ENCODE measurements at regions not wholly inside any gene's neighbourhood (a gene's known extent, or its start where the extent isn't known, plus 50 kb on each side); places are given as distances from the start of the nearest gene placed in this dataset.

DNA sequence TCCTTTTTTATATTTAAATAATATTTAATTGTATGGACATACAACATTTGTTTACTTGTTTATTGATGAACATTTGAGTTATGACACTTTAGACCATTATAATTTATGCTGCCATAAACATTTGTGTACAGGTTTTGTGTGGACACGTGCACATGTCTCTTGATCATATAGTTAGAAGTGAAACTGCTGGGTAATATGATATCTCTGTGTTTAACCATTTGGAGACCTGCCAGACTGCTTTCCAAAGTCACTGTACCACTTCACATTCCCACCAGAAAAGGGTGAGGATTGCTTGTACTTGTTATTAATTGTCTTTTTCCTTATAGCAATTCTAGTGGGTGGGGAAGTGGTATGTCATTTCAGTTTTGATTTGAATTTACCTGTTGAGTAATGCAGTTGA lies 145.6 kb upstream of the KLHL1 start:
- Histone ChIP-seq H3K4me2 (ENCODE audit: low read depth, low read length, poor library complexity, severe bottlenecking) (no peak overlapping the region), H3K79me2 (ENCODE audit: insufficient read depth, low read length) (no peaks in the 10 kb centered on the region), H3K9me2 (replicated peaks; ENCODE audit: low read depth, low read length) (no peaks in the 10 kb centered on the region), H3K36me3 (ENCODE audit: insufficient read depth, low read length) (no peaks in the 10 kb centered on the region), H3K4me1 (ENCODE audit: insufficient read depth, low read length, poor library complexity, severe bottlenecking) (no peaks in the 10 kb centered on the region), H3K27me3 (ENCODE audit: insufficient read depth, low read length, poor library complexity, severe bottlenecking) (no peaks in the 10 kb centered on the region), H3F3A (ENCODE audit: low read depth) (no peaks in the 10 kb centered on the region), H3K4me3 (ENCODE audit: low read length, poor library complexity, severe bottlenecking) (no peak overlapping the region), H2AFZ (ENCODE audit: low read length) (no peak overlapping the region), H3K9me3 (ENCODE audit: insufficient read depth, low read depth, low read length) (no peaks in the 10 kb centered on the region), H3K9ac (ENCODE audit: low read depth, low read length, poor library complexity, severe bottlenecking) (no peak overlapping the region), H4K20me1 (ENCODE audit: insufficient read depth, low read length, poor library complexity, severe bottlenecking) (no peaks in the 10 kb centered on the region)
- TF ChIP-seq EZH2phosphoT487 (IDR thresholded peaks at IDR 0.05; ENCODE audit: borderline replicate concordance) = no peak
- TF ChIP-seq, protein P1, sequence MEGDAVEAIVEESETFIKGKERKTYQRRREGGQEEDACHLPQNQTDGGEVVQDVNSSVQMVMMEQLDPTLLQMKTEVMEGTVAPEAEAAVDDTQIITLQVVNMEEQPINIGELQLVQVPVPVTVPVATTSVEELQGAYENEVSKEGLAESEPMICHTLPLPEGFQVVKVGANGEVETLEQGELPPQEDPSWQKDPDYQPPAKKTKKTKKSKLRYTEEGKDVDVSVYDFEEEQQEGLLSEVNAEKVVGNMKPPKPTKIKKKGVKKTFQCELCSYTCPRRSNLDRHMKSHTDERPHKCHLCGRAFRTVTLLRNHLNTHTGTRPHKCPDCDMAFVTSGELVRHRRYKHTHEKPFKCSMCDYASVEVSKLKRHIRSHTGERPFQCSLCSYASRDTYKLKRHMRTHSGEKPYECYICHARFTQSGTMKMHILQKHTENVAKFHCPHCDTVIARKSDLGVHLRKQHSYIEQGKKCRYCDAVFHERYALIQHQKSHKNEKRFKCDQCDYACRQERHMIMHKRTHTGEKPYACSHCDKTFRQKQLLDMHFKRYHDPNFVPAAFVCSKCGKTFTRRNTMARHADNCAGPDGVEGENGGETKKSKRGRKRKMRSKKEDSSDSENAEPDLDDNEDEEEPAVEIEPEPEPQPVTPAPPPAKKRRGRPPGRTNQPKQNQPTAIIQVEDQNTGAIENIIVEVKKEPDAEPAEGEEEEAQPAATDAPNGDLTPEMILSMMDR (conservative IDR thresholded peaks at IDR 0.05; ENCODE audit: low read length) = no peak

DNA sequence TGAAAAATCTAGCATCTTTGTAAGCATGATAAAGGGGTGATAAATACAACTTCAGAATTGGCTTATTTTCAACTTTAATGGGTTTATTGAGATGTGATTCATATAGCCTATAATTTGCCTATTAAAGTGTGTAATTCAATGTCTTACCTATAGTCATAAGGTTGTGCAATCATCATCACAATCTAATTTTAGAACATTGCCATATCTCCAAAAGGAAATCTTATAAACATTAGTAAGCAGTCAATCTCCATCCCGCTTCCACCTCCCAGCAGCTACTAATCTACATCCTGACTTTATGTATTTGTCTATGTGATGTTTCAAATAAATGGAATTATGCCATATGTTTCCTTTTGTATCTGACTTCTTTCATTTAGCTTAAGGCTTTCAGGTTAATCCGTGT lies 145.2 kb upstream of the KLHL1 start:
- H3K27me3 ChIP-seq (ENCODE audit: insufficient read depth, low read length, poor library complexity, severe bottlenecking) = no peaks in the 10 kb centered on the region
- H3F3A ChIP-seq (ENCODE audit: low read depth) = no peaks in the 10 kb centered on the region
- H3K36me3 ChIP-seq (ENCODE audit: insufficient read depth, low read length) = no peaks in the 10 kb centered on the region
- no peak overlapping the region for H3K9ac ChIP-seq (ENCODE audit: low read depth, low read length, poor library complexity, severe bottlenecking)
- H4K20me1 ChIP-seq (ENCODE audit: insufficient read depth, low read length, poor library complexity, severe bottlenecking) = no peaks in the 10 kb centered on the region
- H3K4me1 ChIP-seq (ENCODE audit: insufficient read depth, low read length, poor library complexity, severe bottlenecking) = no peaks in the 10 kb centered on the region
- H3K9me3 ChIP-seq (ENCODE audit: insufficient read depth, low read depth, low read length) = no peaks in the 10 kb centered on the region
- no peaks in the 10 kb centered on the region for H3K9me2 ChIP-seq (replicated peaks; ENCODE audit: low read depth, low read length)
- H3K4me3 ChIP-seq (ENCODE audit: low read length, poor library complexity, severe bottlenecking) = no peak overlapping the region
- H3K4me2 ChIP-seq (ENCODE audit: low read depth, low read length, poor library complexity, severe bottlenecking) = no peak overlapping the region
- H3K79me2 ChIP-seq (ENCODE audit: insufficient read depth, low read length) = no peaks in the 10 kb centered on the region
- no peak overlapping the region for H2AFZ ChIP-seq (ENCODE audit: low read length)
- TF ChIP-seq EZH2phosphoT487 (IDR thresholded peaks at IDR 0.05; ENCODE audit: borderline replicate concordance) = no peak
- TF ChIP-seq, protein P1 (conservative IDR thresholded peaks at IDR 0.05; ENCODE audit: low read length) = no peak

DNA sequence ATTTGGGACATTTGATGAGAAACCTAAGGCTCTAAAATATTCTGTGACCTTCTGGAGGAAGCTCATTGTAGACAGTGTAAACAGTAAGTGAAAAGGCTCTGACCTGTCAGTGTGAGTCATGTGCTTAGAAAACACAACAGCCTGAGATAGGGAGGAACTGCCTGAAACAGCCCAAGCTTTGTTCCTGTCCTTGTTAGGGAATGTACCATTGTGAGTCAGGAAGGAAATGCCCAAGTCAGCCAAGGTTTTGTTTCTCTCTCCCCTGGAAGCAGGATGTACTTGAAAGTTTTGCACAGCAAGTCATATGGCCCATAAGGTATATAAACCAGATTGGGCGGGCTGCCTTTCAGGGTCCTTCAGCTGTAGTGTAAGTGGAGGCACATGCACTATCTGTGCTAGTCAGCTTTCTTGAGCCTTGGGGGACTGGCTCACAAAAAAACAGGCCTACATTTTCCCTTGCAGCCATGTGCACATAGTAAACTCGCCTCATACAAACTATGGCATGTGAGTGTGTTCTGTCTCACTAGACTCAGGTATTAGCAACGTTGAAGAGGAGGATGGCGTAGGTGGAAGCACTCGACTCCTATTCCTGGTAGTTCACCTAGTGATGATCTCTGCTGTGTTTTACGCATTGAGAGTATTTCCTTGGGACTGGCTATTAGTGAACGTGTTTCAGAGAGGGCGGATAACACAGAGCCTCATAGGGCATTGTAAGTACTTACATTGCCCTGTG lies 141.2 kb upstream of the KLHL1 start:
- Histone ChIP-seq H3K79me2 (ENCODE audit: insufficient read depth, low read length) (no peaks in the 10 kb centered on the region), H3K9me3 (ENCODE audit: insufficient read depth, low read depth, low read length) (no peaks in the 10 kb centered on the region), H4K20me1 (ENCODE audit: insufficient read depth, low read length, poor library complexity, severe bottlenecking) (no peaks in the 10 kb centered on the region)

More for the DNA sequence above, 141.2 kb upstream of the KLHL1 start:
- Histone ChIP-seq H3K4me3 (ENCODE audit: low read length, poor library complexity, severe bottlenecking) (no peak overlapping the region), H3F3A (ENCODE audit: low read depth) (no peaks in the 10 kb centered on the region), H3K9me2 (replicated peaks; ENCODE audit: low read depth, low read length) (no peaks in the 10 kb centered on the region), H3K4me1 (ENCODE audit: insufficient read depth, low read length, poor library complexity, severe bottlenecking) (no peaks in the 10 kb centered on the region), H3K4me2 (ENCODE audit: low read depth, low read length, poor library complexity, severe bottlenecking) (no peak overlapping the region), H3K9ac (ENCODE audit: low read depth, low read length, poor library complexity, severe bottlenecking) (no peak overlapping the region), H2AFZ (ENCODE audit: low read length) (no peak overlapping the region), H3K36me3 (ENCODE audit: insufficient read depth, low read length) (no peaks in the 10 kb centered on the region), H3K27me3 (ENCODE audit: insufficient read depth, low read length, poor library complexity, severe bottlenecking) (no peaks in the 10 kb centered on the region)
- TF ChIP-seq EZH2phosphoT487 (IDR thresholded peaks at IDR 0.05; ENCODE audit: borderline replicate concordance) = no peak
- TF ChIP-seq, protein P1 (conservative IDR thresholded peaks at IDR 0.05; ENCODE audit: low read length) = no peak

Measured in Loucy (cell line).